Duodenal mucosa (tissue), 2 donors: ENCODE measurements at regions not wholly inside any gene's neighbourhood (a gene's known extent, or its start where the extent isn't known, plus 50 kb on each side); places are given as distances from the start of the nearest gene placed in this dataset.

ENCODE experiments used
- H3K27ac ChIP-seq: one replicate; pipeline ENCODE4 v1.7.0; 2013; ENCODE audit warnings: low read depth, low read length
- H3K27me3 ChIP-seq, 2 donors: one replicate each; pipeline ENCODE4 v1.7.0; 2013; ENCODE audit warnings: low read length in 2 of 2, control low read depth in 1 of 2; ENCODE audit not compliant: insufficient read depth in 2 of 2, control insufficient read depth in 1 of 2
- H3K36me3 ChIP-seq, 2 donors: one replicate each; pipeline ENCODE4 v1.7.0; 2013; ENCODE audit warnings: low read length in 2 of 2, control low read depth in 1 of 2; ENCODE audit not compliant: insufficient read depth in 2 of 2, control insufficient read depth in 1 of 2
- H3K4me1 ChIP-seq, 2 donors: one replicate each; pipeline ENCODE4 v1.7.0; 2013; ENCODE audit warnings: low read length in 2 of 2, control low read depth in 1 of 2; ENCODE audit not compliant: insufficient read depth in 2 of 2, control insufficient read depth in 1 of 2
- H3K4me3 ChIP-seq, 2 donors: one replicate each; pipeline ENCODE4 v1.7.0; 2013; ENCODE audit warnings: low read length in 2 of 2, low read depth in 1 of 2
- H3K9ac ChIP-seq, 2 donors: one replicate each; pipeline ENCODE4 v1.7.0; 2013; ENCODE audit warnings: low read length in 2 of 2, low read depth in 1 of 2
- H3K9me3 ChIP-seq, 2 donors: one replicate each; pipeline ENCODE4 v1.7.0; 2013; ENCODE audit warnings: low read length in 2 of 2, control low read depth in 1 of 2; ENCODE audit not compliant: control insufficient read depth in 1 of 2

- H3K27me3 ChIP-seq = no peaks in the 10 kb centered on the region
- H3K27ac ChIP-seq = no peak overlapping the region
- no peaks in the 10 kb centered on the region for H3K4me1 ChIP-seq
- no peaks in the 10 kb centered on the region for H3K9me3 ChIP-seq
- no peak overlapping the region for H3K9ac ChIP-seq
- no peaks in the 10 kb centered on the region for H3K36me3 ChIP-seq
- no peak overlapping the region for H3K4me3 ChIP-seq
These were observed 139.7 kb upstream of the RARB start for GRCh38 chr3:25288413-25288812.

GRCh38 chr3:25289156-25289555, 138.9 kb upstream of the RARB start:
- Histone ChIP-seq H3K27ac (no peak overlapping the region), H3K36me3 (no peaks in the 10 kb centered on the region), H3K27me3 (no peaks in the 10 kb centered on the region), H3K9ac (no peak overlapping the region), H3K9me3 (no peaks in the 10 kb centered on the region), H3K4me1 (no peaks in the 10 kb centered on the region), H3K4me3 (no peak overlapping the region)

- Histone ChIP-seq H3K4me1 (no peaks in the 10 kb centered on the region), H3K9me3 (no peaks in the 10 kb centered on the region), H3K4me3 (no peak overlapping the region), H3K27me3 (no peaks in the 10 kb centered on the region), H3K27ac (no peak overlapping the region), H3K9ac (no peak overlapping the region), H3K36me3 (no peaks in the 10 kb centered on the region)
These were observed 138.4 kb upstream of the RARB start for GRCh38 chr3:25289663-25290062.

DNA sequence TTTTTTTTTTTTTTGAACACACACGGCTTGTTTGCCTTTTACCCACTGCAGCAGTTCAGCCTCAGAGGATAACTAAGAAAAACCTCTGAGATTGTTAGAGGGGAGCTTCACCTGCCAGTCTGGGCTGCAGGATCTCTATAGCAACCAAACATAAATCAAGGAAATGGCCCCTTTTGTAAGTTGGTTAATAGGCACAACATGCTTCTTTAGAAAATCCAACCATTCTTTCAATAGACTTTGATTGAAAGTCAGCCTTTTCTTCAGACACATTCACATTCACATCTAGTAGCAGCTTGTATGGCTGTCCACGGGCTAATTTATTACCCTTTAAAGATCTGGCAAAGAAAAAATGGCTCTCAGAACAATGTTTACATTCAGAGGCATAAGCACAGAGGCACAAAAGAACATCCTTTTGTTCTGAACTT, 136.6 kb upstream of the RARB start:
- no peaks in the 10 kb centered on the region for H3K27me3 ChIP-seq
- H3K27ac ChIP-seq = no peak overlapping the region
- H3K36me3 ChIP-seq = no peaks in the 10 kb centered on the region
- H3K9me3 ChIP-seq = no peaks in the 10 kb centered on the region
- H3K4me3 ChIP-seq = no peak overlapping the region
- no peaks in the 10 kb centered on the region for H3K4me1 ChIP-seq
- H3K9ac ChIP-seq = no peak overlapping the region

DNA sequence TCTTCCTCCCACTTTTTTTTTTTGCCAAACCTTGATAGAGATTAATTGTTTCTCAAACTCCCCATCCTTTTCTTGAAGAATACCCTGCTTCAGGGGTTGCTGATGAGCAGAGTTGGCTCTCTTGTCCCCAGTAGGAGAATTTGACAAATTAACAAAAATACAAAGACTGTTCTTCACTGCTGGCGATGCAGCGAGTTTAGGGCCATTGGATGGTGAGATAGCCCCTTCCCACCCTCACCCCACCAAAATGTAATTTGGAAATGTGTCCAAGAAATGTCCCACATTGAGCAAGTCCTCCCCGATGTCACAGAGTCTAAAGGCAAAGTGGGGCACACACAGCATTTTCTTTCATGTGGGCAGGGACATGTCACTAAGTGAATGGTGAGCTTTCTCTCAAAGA, 136.0 kb upstream of the RARB start:
- Histone ChIP-seq H3K27ac (no peak overlapping the region), H3K4me3 (no peak overlapping the region), H3K9me3 (no peaks in the 10 kb centered on the region), H3K4me1 (no peaks in the 10 kb centered on the region), H3K9ac (no peak overlapping the region), H3K36me3 (no peaks in the 10 kb centered on the region), H3K27me3 (no peaks in the 10 kb centered on the region)

DNA sequence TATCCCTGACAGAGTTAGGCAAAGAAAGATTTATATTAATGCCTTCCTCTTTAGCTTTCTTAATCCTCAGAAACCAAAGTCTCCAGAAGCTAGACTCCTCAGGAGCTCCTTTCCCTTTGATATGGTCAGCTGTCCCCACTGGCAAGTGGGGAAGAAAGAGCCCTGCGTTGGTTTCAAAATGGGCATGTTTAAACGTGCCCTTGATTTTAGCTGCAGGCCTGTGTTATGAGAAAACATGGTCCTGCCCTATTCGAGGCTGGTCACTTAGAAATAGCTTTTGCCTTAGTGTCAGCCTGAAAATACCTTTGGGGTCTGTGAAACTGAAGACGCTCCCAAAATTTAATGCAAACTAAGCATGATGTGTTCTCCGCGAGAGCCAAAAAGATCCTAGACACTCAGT, 135.5 kb upstream of the RARB start:
- no peaks in the 10 kb centered on the region for H3K27me3 ChIP-seq
- no peak overlapping the region for H3K4me3 ChIP-seq
- H3K27ac ChIP-seq = no peak overlapping the region
- H3K9me3 ChIP-seq = no peaks in the 10 kb centered on the region
- H3K36me3 ChIP-seq = no peaks in the 10 kb centered on the region
- H3K4me1 ChIP-seq = no peaks in the 10 kb centered on the region
- no peak overlapping the region for H3K9ac ChIP-seq

DNA sequence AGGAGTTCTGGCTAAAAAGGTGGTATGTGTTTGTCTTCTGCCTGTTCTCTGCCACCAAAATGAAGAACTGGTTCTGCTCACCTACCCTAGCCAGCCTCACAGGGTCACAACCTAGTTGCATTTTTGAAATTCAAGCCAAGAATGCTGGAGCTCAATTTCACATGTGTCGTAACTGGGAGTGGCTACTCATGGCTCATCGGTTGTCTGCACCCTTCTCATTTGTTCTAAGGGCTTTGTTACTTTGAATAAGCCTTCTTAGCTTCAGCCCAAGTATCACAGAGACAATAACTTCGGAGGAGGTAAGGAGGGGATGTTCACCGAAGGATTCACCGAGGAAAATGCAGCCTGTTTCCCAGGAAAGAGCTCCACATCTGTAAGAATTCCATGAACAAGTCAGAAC, 134.3 kb upstream of the RARB start:
- Histone ChIP-seq H3K36me3 (no peaks in the 10 kb centered on the region), H3K9me3 (no peaks in the 10 kb centered on the region), H3K4me3 (no peak overlapping the region), H3K4me1 (no peaks in the 10 kb centered on the region), H3K9ac (no peak overlapping the region), H3K27me3 (no peaks in the 10 kb centered on the region), H3K27ac (no peak overlapping the region)

- no peak overlapping the region for H3K4me3 ChIP-seq
- H3K4me1 ChIP-seq = no peaks in the 10 kb centered on the region
- H3K36me3 ChIP-seq = no peaks in the 10 kb centered on the region
- H3K9ac ChIP-seq = no peak overlapping the region
- H3K9me3 ChIP-seq = no peaks in the 10 kb centered on the region
- H3K27me3 ChIP-seq = no peaks in the 10 kb centered on the region
- H3K27ac ChIP-seq = no peak overlapping the region
These were observed 133.8 kb upstream of the RARB start for GRCh38 chr3:25294169-25294805.

DNA sequence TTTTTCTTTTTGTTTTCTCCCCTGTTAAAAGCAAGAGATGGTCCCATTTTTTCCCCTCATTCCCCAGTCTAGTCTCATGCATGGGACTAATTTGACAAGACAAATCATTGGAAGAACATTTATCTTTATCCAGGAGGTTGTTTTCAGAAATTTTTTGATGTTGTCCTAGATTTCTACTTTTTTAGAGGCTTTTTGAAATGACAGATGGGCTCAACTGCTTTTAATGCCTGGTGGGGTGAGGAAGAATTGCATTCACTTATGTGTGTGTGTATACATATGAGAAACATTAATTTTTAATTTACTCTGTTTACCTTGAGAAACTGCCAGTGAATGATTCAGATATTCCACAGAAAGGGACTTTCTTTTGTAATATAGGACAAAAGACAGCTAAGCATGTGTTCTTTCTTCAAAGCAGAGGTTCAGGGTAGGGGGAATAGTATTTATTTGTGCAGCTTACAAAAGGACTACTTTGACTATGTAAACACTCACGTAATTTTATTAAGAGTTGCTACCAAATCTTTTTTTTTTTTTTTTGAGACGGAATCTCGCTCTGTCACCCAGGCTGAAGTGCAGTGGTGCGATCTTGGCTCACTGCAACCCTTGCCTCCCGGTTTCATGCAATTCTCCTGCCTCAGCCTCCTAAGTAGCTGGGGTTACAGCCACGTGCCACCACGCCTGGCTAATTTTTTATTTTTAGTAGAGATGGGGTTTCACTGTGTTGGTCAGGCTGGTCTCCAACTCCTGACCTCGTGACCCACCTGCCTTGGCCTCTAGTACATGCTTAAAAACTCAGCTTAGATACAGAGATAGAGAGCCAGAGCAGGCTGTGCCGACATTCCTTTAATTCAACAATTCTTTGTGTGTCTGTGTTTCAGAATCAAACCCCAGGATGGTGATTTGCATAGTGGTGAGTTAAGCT, 130.1 kb upstream of the RARB start:
- Histone ChIP-seq H3K9me3 (no peaks in the 10 kb centered on the region), H3K36me3 (no peaks in the 10 kb centered on the region), H3K27me3 (no peaks in the 10 kb centered on the region)

DNA sequence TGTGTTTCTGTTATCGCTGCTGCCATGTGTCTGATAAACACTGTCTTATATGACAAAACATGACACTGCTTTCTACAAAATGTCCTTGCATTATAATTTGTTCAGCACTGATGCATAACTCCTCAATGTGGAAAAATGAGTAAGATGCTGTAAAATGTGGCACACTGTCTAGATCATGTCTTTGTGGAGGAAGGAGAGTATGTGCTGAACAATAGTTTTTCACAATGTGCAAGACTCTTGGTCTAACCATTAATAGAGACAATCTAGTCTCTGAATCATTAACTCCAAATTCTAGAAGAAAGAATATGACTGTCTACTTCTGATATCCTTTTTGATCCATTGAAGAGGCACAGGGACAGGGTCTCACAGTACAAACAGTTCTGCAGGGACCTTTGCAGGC, 127.9 kb upstream of the RARB start:
- Histone ChIP-seq H3K9me3 (no peaks in the 10 kb centered on the region), H3K27ac (no peak overlapping the region), H3K4me1 (no peaks in the 10 kb centered on the region)

More for the DNA sequence above, 130.1 kb upstream of the RARB start:
- no peak overlapping the region for H3K9ac ChIP-seq
- no peaks in the 10 kb centered on the region for H3K4me1 ChIP-seq
- no peak overlapping the region for H3K4me3 ChIP-seq
- no peak overlapping the region for H3K27ac ChIP-seq

More for the DNA sequence above, 127.9 kb upstream of the RARB start:
- no peak overlapping the region for H3K4me3 ChIP-seq
- no peaks in the 10 kb centered on the region for H3K36me3 ChIP-seq
- H3K27me3 ChIP-seq = no peaks in the 10 kb centered on the region
- no peak overlapping the region for H3K9ac ChIP-seq
